Nephron progenitor cell (in vitro differentiated cells): ENCODE measurements at regions not wholly inside any gene's neighbourhood (a gene's known extent, or its start where the extent isn't known, plus 50 kb on each side); places are given as distances from the start of the nearest gene placed in this dataset.
"Not testable (repeated sequence)": the region's sequence is repeated elsewhere in the genome, so short reads cannot be mapped to it uniquely, and the experiment has no call there.

ENCODE experiments used
- DNase-seq: peaks from one replicate; pipeline ENCODE4 v3.0.0; 2021
- H3K27ac Mint-ChIP-seq: 2 replicates; pipeline ENCODE4 v1.8.0; 2021; ENCODE audit warnings: mild to moderate bottlenecking, moderate library complexity, mixed read lengths
- H3K27me3 Mint-ChIP-seq: 2 replicates; pipeline ENCODE4 v1.8.0; 2021; ENCODE audit warnings: mild to moderate bottlenecking, low read depth, mixed read lengths; ENCODE audit not compliant: poor library complexity
- H3K36me3 Mint-ChIP-seq: 2 replicates; pipeline ENCODE4 v1.8.0; 2021; ENCODE audit warnings: low read depth, mixed read lengths
- H3K4me1 Mint-ChIP-seq: 2 replicates; pipeline ENCODE4 v1.8.0; 2021; ENCODE audit warnings: mixed read lengths
- H3K4me3 Mint-ChIP-seq: 2 replicates; pipeline ENCODE4 v1.8.0; 2021; ENCODE audit warnings: mild to moderate bottlenecking, moderate library complexity, mixed read lengths
- H3K9me3 Mint-ChIP-seq: 2 replicates; pipeline ENCODE4 v1.8.0; 2021; ENCODE audit warnings: mild to moderate bottlenecking, moderate library complexity, mixed read lengths
- TF ChIP-seq, protein P1 (sequence below): fragments of 200-600 bp; sonication (generic); IDR thresholded peaks from 2 replicates; pipeline ENCODE4 v1.5.0; 2021; ENCODE audit warnings: antibody characterized with exemption

DNA sequence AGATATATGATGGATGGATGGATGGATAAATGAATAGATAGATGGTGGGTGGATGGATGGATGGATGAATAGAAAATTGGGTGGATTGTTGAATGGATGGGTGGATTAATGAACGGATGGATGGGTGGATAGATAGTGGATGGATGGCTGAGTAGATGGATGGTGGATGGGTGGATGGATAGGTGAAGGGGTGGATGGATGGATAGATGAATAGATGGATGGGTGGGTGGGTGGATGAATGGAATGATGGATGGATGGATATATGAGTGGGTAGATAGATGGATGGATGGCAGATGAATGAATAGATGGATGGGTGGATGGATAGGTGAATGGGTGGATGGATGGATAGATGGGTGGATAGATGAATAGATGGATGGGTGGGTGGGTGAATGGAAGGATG, 80.7 kb upstream of the NEDD9 start:
- TF ChIP-seq, protein P1, sequence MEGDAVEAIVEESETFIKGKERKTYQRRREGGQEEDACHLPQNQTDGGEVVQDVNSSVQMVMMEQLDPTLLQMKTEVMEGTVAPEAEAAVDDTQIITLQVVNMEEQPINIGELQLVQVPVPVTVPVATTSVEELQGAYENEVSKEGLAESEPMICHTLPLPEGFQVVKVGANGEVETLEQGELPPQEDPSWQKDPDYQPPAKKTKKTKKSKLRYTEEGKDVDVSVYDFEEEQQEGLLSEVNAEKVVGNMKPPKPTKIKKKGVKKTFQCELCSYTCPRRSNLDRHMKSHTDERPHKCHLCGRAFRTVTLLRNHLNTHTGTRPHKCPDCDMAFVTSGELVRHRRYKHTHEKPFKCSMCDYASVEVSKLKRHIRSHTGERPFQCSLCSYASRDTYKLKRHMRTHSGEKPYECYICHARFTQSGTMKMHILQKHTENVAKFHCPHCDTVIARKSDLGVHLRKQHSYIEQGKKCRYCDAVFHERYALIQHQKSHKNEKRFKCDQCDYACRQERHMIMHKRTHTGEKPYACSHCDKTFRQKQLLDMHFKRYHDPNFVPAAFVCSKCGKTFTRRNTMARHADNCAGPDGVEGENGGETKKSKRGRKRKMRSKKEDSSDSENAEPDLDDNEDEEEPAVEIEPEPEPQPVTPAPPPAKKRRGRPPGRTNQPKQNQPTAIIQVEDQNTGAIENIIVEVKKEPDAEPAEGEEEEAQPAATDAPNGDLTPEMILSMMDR, result no peak
- Mint-ChIP-seq H3K36me3 (no peaks in the 10 kb centered on the region), H3K4me3 (no peak overlapping the region)

DNA sequence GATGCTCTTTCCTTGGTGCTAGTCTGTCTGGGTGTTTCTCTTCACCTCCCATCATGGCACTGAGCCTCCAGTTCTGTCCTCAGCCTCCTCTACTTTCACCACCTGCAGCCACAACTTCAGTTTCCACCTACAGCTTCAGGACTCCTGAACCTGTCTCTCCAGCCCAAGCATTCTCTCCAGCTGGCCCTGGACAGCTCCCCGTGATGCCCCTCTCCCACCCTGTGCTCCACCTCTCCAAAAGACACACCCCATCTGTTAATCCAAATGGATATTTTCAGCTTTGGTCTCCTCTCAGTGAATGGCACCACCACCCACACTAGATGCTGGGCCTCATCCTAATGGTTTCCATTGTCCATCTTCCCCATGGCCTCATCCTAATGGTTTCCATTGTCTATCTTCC, 79.5 kb upstream of the NEDD9 start:
- DNase-seq, result no peak
- no peaks in the 10 kb centered on the region for H3K27me3 Mint-ChIP-seq
- H3K9me3 Mint-ChIP-seq, result no peaks in the 10 kb centered on the region
- no peak overlapping the region for H3K4me3 Mint-ChIP-seq
- H3K27ac Mint-ChIP-seq, result no peak overlapping the region
- peaks cover 9% of the 10 kb centered on the region for H3K4me1 Mint-ChIP-seq
- TF ChIP-seq, protein P1, result no peak
- H3K36me3 Mint-ChIP-seq, result no peaks in the 10 kb centered on the region

More for the DNA sequence above, 80.7 kb upstream of the NEDD9 start:
- no peak overlapping the region for H3K27ac Mint-ChIP-seq
- DNase-seq, result no peak
- H3K27me3 Mint-ChIP-seq, result no peaks in the 10 kb centered on the region
- no peaks in the 10 kb centered on the region for H3K9me3 Mint-ChIP-seq
- peaks cover 12% of the 10 kb centered on the region for H3K4me1 Mint-ChIP-seq

DNA sequence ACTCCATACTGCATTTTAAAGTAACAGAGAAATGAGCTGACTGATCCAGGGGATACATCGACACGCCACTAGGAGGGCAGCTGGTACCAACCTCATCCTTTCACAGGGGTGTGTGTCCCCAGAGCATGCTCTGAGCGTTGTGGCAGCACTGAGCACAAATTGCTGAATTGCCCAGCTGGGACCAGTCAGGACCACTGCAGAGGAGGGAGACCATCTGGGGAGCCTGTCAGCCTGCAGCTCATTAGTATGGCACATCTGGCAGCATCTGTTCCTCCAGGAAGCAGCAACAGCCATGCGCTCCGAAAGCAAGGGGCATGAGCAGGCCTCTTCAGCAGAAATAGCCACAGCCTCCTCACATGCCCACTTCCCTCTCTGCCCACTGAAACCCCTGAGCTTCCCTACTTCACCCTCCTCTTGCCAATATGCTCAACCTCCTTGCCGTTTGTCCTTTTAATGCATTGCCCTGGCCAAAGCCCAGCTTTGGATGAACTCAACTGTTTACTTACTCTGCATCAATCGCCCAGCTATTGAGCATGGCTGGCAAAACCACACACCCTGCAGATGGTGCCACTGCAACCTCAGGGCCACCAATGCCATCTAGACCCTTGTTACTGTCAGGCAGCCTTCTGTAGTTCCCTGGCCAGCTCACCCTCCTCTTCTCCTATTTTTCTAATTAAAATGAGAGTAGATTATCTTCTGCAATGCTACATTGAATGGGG, 77.6 kb upstream of the NEDD9 start:
- no peak for DNase-seq
- Mint-ChIP-seq H3K9me3 (no peaks in the 10 kb centered on the region), H3K27ac (no peak overlapping the region), H3K36me3 (no peaks in the 10 kb centered on the region), H3K27me3 (no peaks in the 10 kb centered on the region), H3K4me3 (no peak overlapping the region), H3K4me1 (no peaks in the 10 kb centered on the region)
- TF ChIP-seq, protein P1, result no peak

DNA sequence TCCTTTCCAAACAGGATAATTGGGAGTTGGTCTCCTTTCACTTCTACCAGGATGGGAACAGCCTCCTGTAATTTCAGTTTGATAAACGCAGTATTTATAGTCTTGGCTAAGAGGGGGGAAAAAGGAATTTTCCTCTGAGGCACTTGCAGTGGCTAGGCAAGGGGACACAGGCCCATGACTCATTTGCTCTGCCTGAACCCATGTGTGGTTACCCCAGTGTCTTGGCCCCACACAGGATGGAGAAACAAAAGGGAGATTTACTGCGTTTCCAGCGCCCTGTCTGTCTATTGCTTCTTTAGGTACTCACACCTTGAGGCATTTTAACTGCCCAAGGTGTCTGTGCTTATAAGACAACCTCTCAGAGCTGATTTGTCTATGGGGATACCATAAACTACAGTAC, 74.8 kb upstream of the NEDD9 start:
- Mint-ChIP-seq H3K4me1 (no peaks in the 10 kb centered on the region), H3K4me3 (no peak overlapping the region), H3K9me3 (peaks cover 19% of the 10 kb centered on the region), H3K27me3 (no peaks in the 10 kb centered on the region), H3K36me3 (peaks cover 9% of the 10 kb centered on the region), H3K27ac (no peak overlapping the region)
- TF ChIP-seq, protein P1, result no peak
- no peak for DNase-seq

DNA sequence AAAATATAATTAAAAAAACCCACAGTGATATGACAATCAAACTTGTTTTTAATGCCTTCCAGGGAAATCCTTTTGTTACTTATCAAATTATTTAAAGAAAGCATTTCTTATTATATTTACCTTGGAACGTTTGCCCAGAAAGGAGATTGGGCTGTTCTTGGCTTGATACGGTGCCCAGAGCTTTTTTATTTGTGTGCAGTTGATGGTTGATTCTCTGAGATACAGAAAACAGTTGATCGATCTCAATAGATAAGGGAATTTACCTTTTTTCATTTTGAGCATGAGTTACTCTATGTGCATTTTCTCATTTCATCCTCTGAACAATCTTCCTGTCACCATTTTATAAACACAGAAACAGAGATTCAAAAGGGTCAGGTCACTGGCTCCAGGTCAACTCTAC, 72.5 kb upstream of the NEDD9 start:
- peaks cover 42% of the 10 kb centered on the region for H3K9me3 Mint-ChIP-seq

DNA sequence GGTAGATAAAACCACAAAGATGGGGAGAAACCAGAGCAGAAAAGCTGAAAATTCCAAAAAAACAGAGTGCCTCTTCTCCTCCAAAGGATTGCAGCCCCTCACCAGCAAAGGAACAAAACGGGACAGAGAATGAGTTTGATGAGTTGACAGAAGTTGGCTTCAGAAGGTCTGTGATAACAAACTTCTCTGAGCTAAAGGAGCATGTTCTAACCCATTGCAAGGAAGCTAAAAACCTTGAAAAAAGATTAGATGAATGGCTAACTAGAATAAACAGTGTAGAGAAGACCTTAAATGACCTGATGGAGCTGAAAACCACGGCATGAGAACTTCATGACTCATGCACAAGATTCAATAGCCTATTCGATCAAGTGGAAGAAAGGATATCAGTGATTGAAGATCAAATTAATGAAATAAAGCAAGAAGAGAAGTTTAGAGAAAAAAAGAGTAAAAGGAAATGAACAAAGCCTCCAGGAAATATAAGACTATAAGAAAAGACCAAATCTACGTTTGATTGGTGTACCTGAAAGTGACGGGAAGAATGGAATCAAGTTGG, 67.5 kb upstream of the NEDD9 start:
- H3K27ac Mint-ChIP-seq, H3K27me3 Mint-ChIP-seq, DNase-seq, H3K4me3 Mint-ChIP-seq: not testable (repeated sequence)
- Mint-ChIP-seq H3K4me1 (peaks cover 25% of the 10 kb centered on the region), H3K9me3 (peaks cover 78% of the 10 kb centered on the region), H3K36me3 (peaks cover 40% of the 10 kb centered on the region)

More for the DNA sequence above, 72.5 kb upstream of the NEDD9 start:
- no peak overlapping the region for H3K27ac Mint-ChIP-seq
- peaks cover 27% of the 10 kb centered on the region for H3K36me3 Mint-ChIP-seq
- H3K4me1 Mint-ChIP-seq, result no peaks in the 10 kb centered on the region
- DNase-seq, result no peak
- no peak overlapping the region for H3K4me3 Mint-ChIP-seq
- TF ChIP-seq, protein P1, result no peak
- H3K27me3 Mint-ChIP-seq, result no peaks in the 10 kb centered on the region

DNA sequence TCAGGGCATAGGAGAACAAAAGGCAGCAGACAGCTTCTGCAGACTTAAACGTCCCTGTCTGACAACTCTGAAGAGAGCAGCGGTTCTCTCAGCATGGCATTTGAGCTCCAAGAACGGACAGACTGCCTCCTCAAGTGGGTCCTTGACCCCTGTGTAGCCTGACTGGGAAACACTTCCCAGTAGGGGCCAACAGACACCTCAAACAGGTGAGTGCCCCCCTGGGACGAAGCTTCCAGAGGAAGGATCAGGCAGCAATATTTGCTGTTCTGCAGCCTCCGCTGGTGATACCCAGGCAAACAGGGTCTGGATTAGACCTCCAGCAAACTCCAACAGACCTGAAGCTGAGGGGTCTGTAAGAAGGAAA, 66.9 kb upstream of the NEDD9 start:
- Mint-ChIP-seq H3K4me3 (peak overlapping the region; percentile 5), H3K27ac (peak overlapping the region; percentile 95), H3K4me1 (peaks cover 25% of the 10 kb centered on the region), H3K36me3 (peaks cover 40% of the 10 kb centered on the region), H3K9me3 (peaks cover 79% of the 10 kb centered on the region)
- not testable (repeated sequence) for DNase-seq, H3K27me3 Mint-ChIP-seq
